GM13977 (cell line): ENCODE measurements at regions not wholly inside any gene's neighbourhood (a gene's known extent, or its start where the extent isn't known, plus 50 kb on each side); places are given as distances from the start of the nearest gene placed in this dataset.
"Not testable (repeated sequence)": the region's sequence is repeated elsewhere in the genome, so short reads cannot be mapped to it uniquely, and the experiment has no call there.

Source experiments
- DNase-seq: peaks from one replicate; pipeline ENCODE4 v3.0.0; 2012; ENCODE audit warnings: low spot score
- in situ Hi-C: fragments of 300-500 bp; cut with MboI; formaldehyde crosslinking; loops from one replicate; pipeline ENCODE4 v1.12.0; 2022; ENCODE audit warnings: low sequenced_read_pairs, low pct_unique_long_range_greater_than_20kb, mixed read lengths, inconsistent platforms; ENCODE audit not compliant: unreplicated experiment
- TF ChIP-seq, protein P1 (sequence below): IDR thresholded peaks from 2 replicates; pipeline ENCODE4 v1.5.1; 2012; ENCODE audit warnings: mild to moderate bottlenecking, control low read depth; ENCODE audit not compliant: insufficient read depth; ENCODE audit errors: extremely low read depth, missing control alignments

DNA sequence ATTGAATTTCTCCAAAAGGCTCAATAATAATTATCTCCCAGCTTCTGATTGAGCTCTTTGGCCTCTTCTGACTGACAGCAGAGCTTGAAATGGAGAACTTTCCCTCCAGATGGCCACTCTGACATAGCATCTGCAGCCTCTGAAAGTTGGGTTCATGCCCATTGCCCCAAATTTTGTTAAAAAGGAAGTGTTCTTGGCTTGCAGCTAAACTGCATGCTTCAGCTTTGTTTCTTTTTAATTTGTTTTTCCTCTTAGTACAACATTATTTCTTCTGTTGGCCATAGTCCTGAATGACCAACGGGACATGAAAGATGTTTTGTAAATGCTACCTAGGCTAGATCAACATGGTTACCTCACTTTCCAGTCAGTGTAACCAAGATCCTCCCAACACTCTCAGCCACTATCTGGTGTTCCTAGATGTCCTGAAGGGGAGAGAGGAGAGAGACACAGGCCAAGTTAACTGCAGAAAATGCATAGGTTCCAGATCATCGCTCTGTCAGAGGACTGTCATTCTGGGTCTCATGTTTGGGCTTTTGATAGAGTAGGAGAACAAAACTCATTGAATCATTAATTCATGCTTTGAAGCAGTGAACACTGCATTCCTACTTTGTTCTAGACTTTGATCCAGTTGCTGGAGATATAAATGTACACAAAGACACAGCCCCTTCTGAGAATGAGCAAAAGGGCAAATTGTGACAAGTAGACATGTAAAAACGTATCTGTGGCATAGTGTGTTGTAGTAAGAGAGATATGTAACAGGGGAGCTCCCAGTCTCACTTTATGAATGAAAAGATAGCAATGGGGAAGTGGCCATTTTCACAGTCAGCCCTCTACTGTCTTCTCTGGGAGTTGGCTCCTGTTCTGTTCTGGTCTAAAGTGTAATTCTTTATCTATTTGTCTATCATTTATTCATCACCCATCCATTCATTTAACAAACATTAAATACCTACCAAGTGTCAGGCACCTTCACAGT lies 156.2 kb downstream of the ZNF621 start:
- TF ChIP-seq, protein P1, sequence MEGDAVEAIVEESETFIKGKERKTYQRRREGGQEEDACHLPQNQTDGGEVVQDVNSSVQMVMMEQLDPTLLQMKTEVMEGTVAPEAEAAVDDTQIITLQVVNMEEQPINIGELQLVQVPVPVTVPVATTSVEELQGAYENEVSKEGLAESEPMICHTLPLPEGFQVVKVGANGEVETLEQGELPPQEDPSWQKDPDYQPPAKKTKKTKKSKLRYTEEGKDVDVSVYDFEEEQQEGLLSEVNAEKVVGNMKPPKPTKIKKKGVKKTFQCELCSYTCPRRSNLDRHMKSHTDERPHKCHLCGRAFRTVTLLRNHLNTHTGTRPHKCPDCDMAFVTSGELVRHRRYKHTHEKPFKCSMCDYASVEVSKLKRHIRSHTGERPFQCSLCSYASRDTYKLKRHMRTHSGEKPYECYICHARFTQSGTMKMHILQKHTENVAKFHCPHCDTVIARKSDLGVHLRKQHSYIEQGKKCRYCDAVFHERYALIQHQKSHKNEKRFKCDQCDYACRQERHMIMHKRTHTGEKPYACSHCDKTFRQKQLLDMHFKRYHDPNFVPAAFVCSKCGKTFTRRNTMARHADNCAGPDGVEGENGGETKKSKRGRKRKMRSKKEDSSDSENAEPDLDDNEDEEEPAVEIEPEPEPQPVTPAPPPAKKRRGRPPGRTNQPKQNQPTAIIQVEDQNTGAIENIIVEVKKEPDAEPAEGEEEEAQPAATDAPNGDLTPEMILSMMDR = no peak
- no peak for DNase-seq
- in situ Hi-C loops = no loop called here

- no peak for DNase-seq
- in situ Hi-C loops = no loop called here
- TF ChIP-seq, protein P1 = no peak
Observed at GRCh38 chr3:40681658-40682055, 156.9 kb downstream of the ZNF621 start.

GRCh38 chr3:40689837-40690236 lies 165.1 kb downstream of the ZNF621 start:
- in situ Hi-C loops = no loop called here
- TF ChIP-seq, protein P1 = no peak
- DNase-seq = no peak

DNA sequence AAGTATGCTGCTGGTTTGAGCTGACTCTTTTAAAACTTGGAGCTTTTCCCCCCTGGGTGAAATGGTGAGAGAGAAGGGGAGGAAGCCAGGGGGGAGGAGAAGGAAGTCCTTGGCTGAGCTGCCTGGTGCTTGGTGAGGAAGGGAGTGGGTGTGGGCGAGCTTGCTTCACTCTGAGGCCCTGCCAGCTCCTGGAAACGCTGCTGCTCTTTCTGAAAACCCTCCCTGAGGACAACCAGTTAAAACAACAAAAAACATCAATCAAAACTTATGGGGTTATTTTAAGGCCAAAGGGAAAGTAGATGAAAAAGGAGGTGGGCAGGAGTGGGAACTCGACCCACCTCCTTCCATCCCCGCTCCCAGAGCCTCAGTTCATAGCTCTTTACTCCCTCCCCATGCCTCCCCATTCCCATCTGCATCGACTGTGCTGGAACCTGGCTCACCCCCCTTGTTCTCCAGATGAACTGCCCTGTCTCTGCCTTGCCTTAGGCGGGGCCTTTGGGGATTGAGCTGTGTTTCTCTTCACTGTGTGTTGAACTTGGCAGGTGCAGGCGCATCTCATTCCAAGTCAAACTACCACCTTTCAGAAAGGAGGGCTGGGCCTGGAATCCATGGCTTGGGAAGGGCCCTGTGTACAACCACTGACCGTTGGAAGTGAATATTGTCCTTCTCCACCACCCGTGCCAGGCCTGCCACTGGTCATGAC lies 166.1 kb downstream of the ZNF621 start:
- DNase-seq = no peak
- in situ Hi-C loops = no loop called here
- TF ChIP-seq, protein P1 = no peak

DNA sequence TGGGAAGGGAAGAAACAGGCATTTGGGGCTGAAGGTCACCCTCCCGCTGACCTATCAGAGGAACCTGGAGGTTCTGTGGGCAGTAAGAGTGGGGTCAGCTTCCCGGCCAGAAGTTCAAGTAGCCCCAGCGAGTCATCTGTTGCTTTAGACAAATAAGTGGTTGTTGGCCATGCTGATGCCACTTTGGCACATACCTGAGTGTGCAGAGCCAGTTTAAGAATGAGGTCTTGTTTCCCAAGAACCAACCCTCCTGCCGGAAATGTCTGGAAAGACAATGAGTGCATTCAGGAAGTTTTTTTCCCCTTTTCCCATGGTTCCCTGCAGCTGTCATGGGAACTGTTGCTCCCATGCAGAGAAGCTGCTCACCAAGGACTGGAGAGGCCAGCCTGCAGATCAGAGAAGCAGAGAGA lies 166.7 kb downstream of the ZNF621 start:
- in situ Hi-C loops = no loop called here
- no peak for DNase-seq
- TF ChIP-seq, protein P1 = no peak

GRCh38 chr3:40695848-40696247 lies 171.1 kb downstream of the ZNF621 start:
- no peak for DNase-seq
- TF ChIP-seq, protein P1 = no peak
- in situ Hi-C loops = no loop called here

GRCh38 chr3:40698611-40699010 lies 173.9 kb downstream of the ZNF621 start:
- DNase-seq, in situ Hi-C loops: not testable (repeated sequence)
